HG03095 (cell line): ENCODE measurements at regions not wholly inside any gene's neighbourhood (a gene's known extent, or its start where the extent isn't known, plus 50 kb on each side); places are given as distances from the start of the nearest gene placed in this dataset.

Source experiments
- ATAC-seq: cut with Tn5 transposase; IDR thresholded peaks from one replicate; pipeline ENCODE4 v1.9.1; 2021; ENCODE audit warnings: moderate library complexity; ENCODE audit not compliant: unreplicated experiment

- ATAC-seq: no peak
Observed at GRCh38 chr9:14433351-14434157, 119.6 kb upstream of the NFIB start.

GRCh38 chr9:14432666-14433350 is 118.9 kb upstream of the NFIB start:
- no peak for ATAC-seq

GRCh38 chr9:14428781-14429230 is 114.9 kb upstream of the NFIB start:
- no peak for ATAC-seq

- no peak for ATAC-seq
Observed at GRCh38 chr9:14427419-14427818, 113.5 kb upstream of the NFIB start.

GRCh38 chr9:14424983-14425382 is 111.0 kb upstream of the NFIB start:
- no peak for ATAC-seq

GRCh38 chr9:14424289-14424688 is 110.3 kb upstream of the NFIB start:
- no peak for ATAC-seq

- ATAC-seq: no peak
Observed at GRCh38 chr9:14423815-14424261, 109.9 kb upstream of the NFIB start.

GRCh38 chr9:14421291-14421690 is 107.3 kb upstream of the NFIB start:
- no peak for ATAC-seq

GRCh38 chr9:14418941-14419937 is 105.3 kb upstream of the NFIB start:
- ATAC-seq: no peak

- no peak for ATAC-seq
Observed at GRCh38 chr9:14418301-14418940, 104.5 kb upstream of the NFIB start.

- ATAC-seq: no peak
Observed at GRCh38 chr9:14417237-14417636, 103.3 kb upstream of the NFIB start.

GRCh38 chr9:14415947-14416346 is 102.0 kb upstream of the NFIB start:
- no peak for ATAC-seq

- no peak for ATAC-seq
Observed at GRCh38 chr9:14413812-14414211, 99.9 kb upstream of the NFIB start.

- ATAC-seq: no peak
Observed at GRCh38 chr9:14412775-14413174, 98.8 kb upstream of the NFIB start.

GRCh38 chr9:14406463-14406862 is 92.5 kb upstream of the NFIB start:
- no peak for ATAC-seq

GRCh38 chr9:14405176-14405706 is 91.3 kb upstream of the NFIB start:
- ATAC-seq: no peak

GRCh38 chr9:14403081-14403480 is 89.1 kb upstream of the NFIB start:
- no peak for ATAC-seq

- ATAC-seq: no peak
Observed at GRCh38 chr9:14402583-14402982, 88.6 kb upstream of the NFIB start.

GRCh38 chr9:14401911-14402310 is 88.0 kb upstream of the NFIB start:
- ATAC-seq: no peak

- no peak for ATAC-seq
Observed at GRCh38 chr9:14400658-14400995, 86.7 kb upstream of the NFIB start.
